Aorta (tissue), 5 donors: ENCODE measurements at regions not wholly inside any gene's neighbourhood (a gene's known extent, or its start where the extent isn't known, plus 50 kb on each side); places are given as distances from the start of the nearest gene placed in this dataset.
A peak's percentile ranks its signal among the peaks of the same experiment; 100 is the strongest.

Source experiments
- ATAC-seq: fragments of 200-7000 bp; cut with Tn5 transposase; one replicate; pipeline ENCODE4 v1.9.1; 2022; ENCODE audit warnings: moderate library complexity; ENCODE audit not compliant: low FRiP score
- DNase-seq, 2 donors: peaks; one replicate each; pipeline ENCODE4 v3.0.0-alpha.2; 2020
- H3K27ac ChIP-seq, 2 donors: one replicate each; pipeline ENCODE4 v1.5.1; 2013; ENCODE audit warnings: low read length in 2 of 2, mild to moderate bottlenecking in 2 of 2, moderate library complexity in 2 of 2, control low read depth in 1 of 2, inconsistent platforms in 1 of 2, low read depth in 1 of 2
- H3K27me3 ChIP-seq, 2 donors: one replicate each; pipeline ENCODE4 v1.6.1; 2013; ENCODE audit warnings: control low read depth in 1 of 2, low read length in 1 of 2, mild to moderate bottlenecking in 1 of 2, moderate library complexity in 1 of 2; ENCODE audit not compliant: insufficient read depth in 2 of 2, control insufficient read depth in 1 of 2
- H3K36me3 ChIP-seq, 2 donors: one replicate each; pipeline ENCODE4 v1.6.1; 2013; ENCODE audit warnings: control low read depth in 1 of 2, low read length in 1 of 2, mild to moderate bottlenecking in 1 of 2; ENCODE audit not compliant: insufficient read depth in 2 of 2, control insufficient read depth in 1 of 2
- H3K4me1 ChIP-seq, 2 donors: one replicate each; pipeline ENCODE4 v1.6.1; 2013; ENCODE audit warnings: low read length in 2 of 2, control low read depth in 1 of 2, mild to moderate bottlenecking in 1 of 2, moderate library complexity in 1 of 2; ENCODE audit not compliant: insufficient read depth in 2 of 2, control insufficient read depth in 1 of 2
- H3K4me3 ChIP-seq, 2 donors: one replicate each; pipeline ENCODE4 v1.5.1; 2013; ENCODE audit warnings: low read length in 2 of 2, control low read depth in 1 of 2, mild to moderate bottlenecking in 1 of 2
- H3K9me3 ChIP-seq: one replicate; pipeline ENCODE4 v1.6.1; 2013; ENCODE audit warnings: mild to moderate bottlenecking, low read length; ENCODE audit not compliant: control insufficient read depth
- whole genome bisulfite sequencing, 2 donors: extraction: QIAGEN DNeasy Blood & Tissue Kit; methylation state at CpG; one replicate each; pipeline ENCODE4 v1.1.7; 2013; 5-methylcytosine and 5-hydroxymethylcytosine counted together
- intact Hi-C, 2 donors: fragments of 100-400 bp; cut with DNase I; formaldehyde crosslinking; loops; one replicate each; pipeline versions ENCODE4 v1.14.2 to v1.15.0; 2022
- donor health status: healthy with polysubstance abuse.
- donor health status: Bipolar disorder and iron deficiency.
- donor health status: DM: no; HTN: no; CAD: no.
- donor health status: DM: no; HTN: no; CAD: no.
- donor health status: DM: yes; HTN: yes; CAD: no.

DNA sequence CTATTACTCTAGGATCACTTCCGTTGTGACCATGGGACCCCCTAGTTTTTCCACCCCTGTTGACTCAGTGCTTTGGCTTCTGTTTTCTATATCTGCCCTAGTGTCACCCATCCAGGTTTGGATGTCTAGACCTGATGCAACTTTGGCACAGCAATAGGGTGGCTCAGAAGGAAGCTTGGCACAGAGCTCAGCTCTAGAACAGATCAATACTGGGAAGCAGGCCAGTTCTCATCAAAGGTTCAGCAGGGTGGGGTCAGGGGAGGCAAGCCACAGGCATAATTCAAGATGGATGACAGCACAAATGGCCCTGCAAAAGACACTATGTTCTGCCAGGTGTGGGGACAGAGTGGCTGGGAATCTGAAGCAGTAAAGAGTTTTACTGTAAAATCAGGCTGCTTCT lies 74.2 kb upstream of the EGFL6 start:
- Histone ChIP-seq H3K4me3 (no peak overlapping the region), H3K9me3 (no peaks in the 10 kb centered on the region), H3K27ac (no peak overlapping the region), H3K27me3 (no peaks in the 10 kb centered on the region), H3K4me1 (no peaks in the 10 kb centered on the region), H3K36me3 (peaks cover 0 to 2% of the 10 kb centered on the region in 2 donors)
- WGBS, 2 donors = 75 to 83% methylated on average over 1 of the region's 1 CpG
- DNase-seq (no peak), ATAC-seq (no peak)
- intact Hi-C loops = no loop called here

DNA sequence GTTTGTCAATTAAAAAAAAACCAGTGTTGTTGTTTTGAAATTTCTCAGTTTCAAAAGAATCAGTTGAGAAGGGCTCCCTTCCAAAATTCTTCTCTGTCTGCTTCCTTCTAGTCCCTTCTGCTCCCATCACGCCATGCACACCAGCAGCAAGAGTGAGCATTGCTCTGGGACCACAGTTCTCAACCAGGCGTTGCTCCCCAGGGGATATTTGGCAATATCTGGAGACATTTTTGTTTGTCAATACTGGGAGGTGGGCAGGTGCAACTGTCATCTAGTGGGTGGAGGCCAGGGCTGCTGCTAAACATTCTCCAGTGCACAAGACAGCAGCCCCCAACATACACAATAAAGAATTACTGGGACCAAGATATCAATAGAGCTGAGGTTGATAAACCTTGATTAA lies 74.8 kb upstream of the EGFL6 start:
- intact Hi-C loops = no loop called here
- 72 to 98% methylated on average over 2 of the region's 2 CpGs for WGBS, 2 donors
- H3K27me3 ChIP-seq = no peaks in the 10 kb centered on the region
- H3K36me3 ChIP-seq = peaks cover 0 to 2% of the 10 kb centered on the region in 2 donors
- DNase-seq = no peak
- H3K27ac ChIP-seq = no peak overlapping the region
- H3K4me1 ChIP-seq = no peaks in the 10 kb centered on the region
- no peak overlapping the region for H3K4me3 ChIP-seq
- no peak for ATAC-seq
- H3K9me3 ChIP-seq = no peaks in the 10 kb centered on the region

DNA sequence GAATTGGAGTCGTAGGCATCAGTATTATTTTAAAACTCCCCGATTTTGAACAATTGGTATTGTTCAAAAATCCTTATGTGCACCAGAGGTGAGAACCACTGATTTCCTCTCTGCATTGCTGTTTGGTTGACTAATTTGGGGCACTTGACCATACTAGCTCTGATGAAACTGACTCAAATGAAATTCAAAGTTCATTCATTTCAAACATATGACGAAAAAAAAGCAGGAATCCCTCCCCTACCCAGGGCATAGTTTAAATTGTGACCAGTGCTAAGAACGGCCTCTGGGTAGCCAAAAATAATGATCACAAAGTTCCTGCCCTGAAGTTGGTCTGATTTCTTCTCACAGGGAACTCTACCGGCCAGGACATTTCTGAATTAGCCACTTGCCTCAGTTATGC lies 75.7 kb upstream of the EGFL6 start:
- ATAC-seq = no peak
- intact Hi-C loops = no loop called here

DNA sequence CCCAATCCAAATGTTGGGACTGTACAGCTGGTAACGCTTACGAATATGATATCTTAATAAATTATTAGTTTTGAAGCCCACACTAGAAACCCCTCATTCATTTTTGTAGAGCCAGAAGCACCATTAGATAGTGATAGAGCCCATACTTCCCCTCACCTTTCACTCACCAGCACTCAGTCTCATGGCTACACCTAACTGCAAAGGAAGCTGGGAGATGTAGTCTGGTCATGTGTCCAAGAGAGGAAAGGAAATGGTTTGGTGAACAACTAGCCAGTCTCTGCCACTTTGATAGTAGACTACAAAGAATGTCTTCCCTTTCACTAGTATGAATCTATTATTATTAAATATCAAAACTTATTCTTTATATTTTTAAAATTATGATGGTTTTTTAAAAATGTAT lies 77.1 kb upstream of the EGFL6 start:
- Histone ChIP-seq H3K4me1 (no peaks in the 10 kb centered on the region), H3K4me3 (no peak overlapping the region), H3K27ac (no peak overlapping the region), H3K27me3 (no peaks in the 10 kb centered on the region), H3K9me3 (no peaks in the 10 kb centered on the region), H3K36me3 (peaks cover 0 to 2% of the 10 kb centered on the region in 2 donors)
- no peak for ATAC-seq
- WGBS, 2 donors = 95 to 97% methylated on average over 2 of the region's 2 CpGs
- intact Hi-C loops = no loop called here
- no peak for DNase-seq

More for the DNA sequence above, 75.7 kb upstream of the EGFL6 start:
- Histone ChIP-seq H3K4me1 (no peaks in the 10 kb centered on the region), H3K4me3 (no peak overlapping the region), H3K27me3 (no peaks in the 10 kb centered on the region), H3K9me3 (no peaks in the 10 kb centered on the region), H3K27ac (no peak overlapping the region), H3K36me3 (peaks cover 0 to 2% of the 10 kb centered on the region in 2 donors)
- 41 to 49% methylated on average over 5 of the region's 5 CpGs for WGBS, 2 donors
- DNase-seq = no peak

DNA sequence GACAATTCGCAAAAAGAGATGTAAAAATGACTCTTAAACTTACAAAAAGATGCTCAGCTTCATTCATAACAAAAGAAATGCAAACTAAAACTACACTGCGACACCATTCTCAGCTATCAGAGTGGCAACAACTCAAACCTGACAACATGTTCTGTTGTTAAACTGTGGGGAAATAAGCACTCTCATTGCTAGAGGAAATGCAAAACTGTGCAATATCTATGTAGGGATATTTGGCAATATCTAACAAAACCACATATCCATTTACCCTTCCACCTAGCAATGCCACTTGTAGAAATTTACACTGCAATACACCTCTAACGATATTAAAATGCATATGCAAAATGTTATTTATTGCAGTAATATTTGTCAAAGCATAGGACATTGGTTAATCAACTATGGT lies 78.3 kb upstream of the EGFL6 start:
- Histone ChIP-seq H3K9me3 (no peaks in the 10 kb centered on the region), H3K27me3 (no peaks in the 10 kb centered on the region), H3K4me3 (no peak overlapping the region), H3K27ac (no peak overlapping the region), H3K36me3 (peaks cover 0 to 2% of the 10 kb centered on the region in 2 donors), H3K4me1 (no peaks in the 10 kb centered on the region)
- DNase-seq (no peak), ATAC-seq (no peak)
- intact Hi-C loops = no loop called here
- 80 to 87% methylated on average over 3 of the region's 3 CpGs for WGBS, 2 donors

DNA sequence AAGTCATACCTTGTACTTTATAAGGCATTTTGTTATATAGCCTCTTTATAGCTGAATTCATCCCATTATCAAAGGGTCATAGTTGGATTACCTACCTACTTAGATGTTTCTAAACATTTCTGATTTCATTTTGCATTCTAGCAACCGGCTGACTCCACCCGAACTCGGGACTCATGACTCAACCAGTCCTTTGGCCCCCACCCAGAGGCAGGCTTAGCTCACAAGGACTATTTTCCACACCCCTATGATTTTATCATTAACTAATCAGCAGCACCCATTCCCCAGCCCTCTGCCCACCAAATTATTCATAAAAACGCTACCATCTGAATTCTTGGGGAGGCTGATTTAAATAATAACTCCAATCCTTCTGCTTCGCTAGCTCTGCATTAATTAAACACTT lies 79.9 kb upstream of the EGFL6 start:
- 31 to 49% methylated on average over 5 of the region's 5 CpGs for WGBS, 2 donors
- Histone ChIP-seq H3K27me3 (no peaks in the 10 kb centered on the region), H3K9me3 (no peaks in the 10 kb centered on the region), H3K27ac (no peak overlapping the region), H3K4me3 (no peak overlapping the region), H3K4me1 (no peaks in the 10 kb centered on the region), H3K36me3 (peaks cover 0 to 2% of the 10 kb centered on the region in 2 donors)
- DNase-seq (peak; percentile 79 to 86), ATAC-seq (peak; percentile 20)
- intact Hi-C loops = loop anchor here (2.0 to 10.0 kb wide), 7 partner anchors 57 to 542 kb away; no protein-coding TSS in a partner anchor

DNA sequence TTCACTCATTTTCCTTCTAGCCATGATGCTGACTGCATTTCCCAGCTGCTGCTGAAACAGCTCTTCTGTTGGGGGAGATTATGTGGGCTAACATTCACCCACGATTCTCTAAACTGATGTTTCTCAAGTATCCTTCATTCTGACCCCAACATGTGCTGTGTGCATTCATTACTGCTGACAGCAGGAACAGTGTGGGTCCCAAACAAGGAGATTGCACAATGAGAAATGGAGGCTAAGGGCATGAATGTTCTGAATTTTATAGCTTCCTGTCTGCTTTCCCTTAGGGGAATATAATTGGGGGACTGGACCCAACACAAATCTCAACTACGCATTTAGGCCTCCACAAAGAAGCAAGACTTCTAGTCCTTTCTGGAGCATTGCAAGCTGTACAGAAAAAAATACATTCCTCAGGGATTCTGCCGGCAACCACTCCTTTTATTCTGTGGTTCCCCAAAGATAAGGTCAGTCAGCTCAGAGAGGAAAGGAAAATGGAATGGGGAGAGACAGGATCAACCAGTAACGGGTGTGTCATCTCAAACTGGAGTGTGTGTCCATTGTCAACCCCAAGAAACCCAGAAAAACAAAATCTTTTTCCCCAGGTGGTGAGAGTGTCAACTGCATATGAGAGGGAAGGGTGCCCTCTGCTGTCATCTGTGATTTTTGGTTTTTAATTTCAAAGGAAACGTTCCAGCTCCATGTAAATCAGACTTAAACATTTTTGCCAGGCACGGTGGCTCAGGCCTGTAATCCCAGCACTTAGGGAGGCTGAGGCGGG lies 81.5 kb upstream of the EGFL6 start:
- intact Hi-C loops = loop anchor here (2.0 to 10.0 kb wide), 7 partner anchors 56 to 541 kb away; no protein-coding TSS in a partner anchor
- WGBS, 2 donors = 1 to 15% methylated on average over 7 of the region's 7 CpGs
- Histone ChIP-seq H3K4me3 (no peak overlapping the region), H3K9me3 (no peaks in the 10 kb centered on the region), H3K36me3 (peaks cover 0 to 2% of the 10 kb centered on the region in 2 donors), H3K27ac (peak overlapping the region; percentile 80 to 92), H3K4me1 (no peaks in the 10 kb centered on the region), H3K27me3 (no peaks in the 10 kb centered on the region)
- no peak for DNase-seq
- peak; percentile 77 for ATAC-seq

DNA sequence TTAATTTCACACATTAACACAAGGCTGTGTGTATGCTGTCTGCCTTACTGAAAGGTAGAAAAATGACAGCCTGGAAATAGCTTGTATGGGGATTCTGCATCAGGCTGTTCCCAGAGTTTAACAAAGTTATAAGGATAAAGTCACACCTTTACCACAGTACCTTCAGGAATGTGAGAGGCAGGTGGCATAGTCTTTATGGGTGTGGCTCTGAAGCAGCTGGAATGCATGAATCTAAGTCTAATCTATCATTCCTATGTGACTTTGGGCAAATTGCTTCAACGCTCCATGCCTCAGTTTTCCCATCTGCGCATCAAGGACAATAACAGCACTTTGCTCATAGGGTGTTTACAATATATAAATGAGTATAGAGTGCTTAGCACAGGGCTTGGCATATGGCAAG lies 84.2 kb upstream of the EGFL6 start:
- DNase-seq (no peak), ATAC-seq (no peak)
- intact Hi-C loops = loop anchor here (5.0 to 10.0 kb wide), 6 partner anchors 53 to 538 kb away; no protein-coding TSS in a partner anchor
- Histone ChIP-seq H3K27me3 (no peaks in the 10 kb centered on the region), H3K36me3 (no peaks in the 10 kb centered on the region), H3K9me3 (no peaks in the 10 kb centered on the region), H3K4me3 (no peak overlapping the region), H3K4me1 (no peaks in the 10 kb centered on the region), H3K27ac (no peak overlapping the region)
- 96 to 100% methylated on average over 2 of the region's 2 CpGs for WGBS, 2 donors

DNA sequence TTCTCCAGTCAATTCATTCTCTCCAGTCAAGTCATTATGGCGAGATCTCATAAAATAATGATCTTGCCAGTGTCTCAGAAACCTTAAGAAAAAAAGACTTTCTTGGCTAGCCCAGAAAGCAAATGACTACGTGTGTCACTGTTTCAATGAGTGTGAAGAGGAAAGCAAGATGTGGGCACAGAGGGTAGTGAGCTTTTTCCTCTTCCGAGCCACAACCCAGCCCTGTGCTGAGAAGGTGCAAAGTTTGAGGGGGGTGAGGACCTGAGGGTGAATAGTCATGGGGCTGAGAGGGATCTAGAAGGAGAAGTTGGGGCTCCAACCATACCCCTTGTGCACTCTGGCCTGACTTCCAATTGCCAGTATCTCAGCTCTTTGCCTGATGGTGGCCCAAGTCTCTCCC lies 85.6 kb upstream of the EGFL6 start:
- no peaks in the 10 kb centered on the region for H3K4me1 ChIP-seq
- WGBS, 2 donors = 60 to 63% methylated on average over 3 of the region's 3 CpGs
- peak overlapping the region in 1 of 2 donors; percentile 75 for H3K27ac ChIP-seq
- no peak for ATAC-seq
- DNase-seq = no peak
- H3K36me3 ChIP-seq = no peaks in the 10 kb centered on the region
- no peaks in the 10 kb centered on the region for H3K9me3 ChIP-seq
- intact Hi-C loops = loop anchor here (10.0 kb wide), 2 partner anchors 359 to 369 kb away; no protein-coding TSS in a partner anchor
- no peak overlapping the region for H3K4me3 ChIP-seq
- H3K27me3 ChIP-seq = no peaks in the 10 kb centered on the region
